H4 (cell line): ENCODE measurements at regions not wholly inside any gene's neighbourhood (a gene's known extent, or its start where the extent isn't known, plus 50 kb on each side); places are given as distances from the start of the nearest gene placed in this dataset.
"Not testable (repeated sequence)": the region's sequence is repeated elsewhere in the genome, so short reads cannot be mapped to it uniquely, and the experiment has no call there.

Experiments
- DNase-seq: peaks from one replicate; pipeline ENCODE4 v3.0.0-alpha.2; 2015; ENCODE audit warnings: low spot score

- no peak for DNase-seq
Measured at GRCh38 chr3:112765531-112765930, 81.1 kb downstream of the CD200R1L start.

GRCh38 chr3:112763258-112763657, 83.4 kb downstream of the CD200R1L start:
- no peak for DNase-seq

GRCh38 chr3:112761062-112761638, 85.5 kb downstream of the CD200R1L start:
- no peak for DNase-seq

DNA sequence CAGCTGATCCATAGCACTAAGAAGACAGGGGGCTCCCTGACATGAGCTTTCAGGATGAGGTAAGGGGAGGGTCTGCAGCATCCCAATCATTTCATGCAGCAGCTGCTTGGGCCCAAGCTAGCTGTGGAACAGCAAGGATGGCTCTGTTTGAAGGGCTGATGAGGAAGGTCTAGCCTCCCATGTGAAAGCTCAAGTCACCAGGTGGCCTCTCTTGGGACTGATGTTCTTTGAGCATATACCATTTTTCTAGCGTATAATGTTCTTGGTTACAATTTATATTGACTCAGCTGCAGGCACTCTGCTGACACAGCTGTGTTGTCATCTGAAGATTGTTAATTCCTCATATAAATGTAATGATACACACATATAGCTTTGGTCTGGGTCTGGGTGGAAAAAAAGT, 87.0 kb downstream of the CD200R1L start:
- no peak for DNase-seq

DNA sequence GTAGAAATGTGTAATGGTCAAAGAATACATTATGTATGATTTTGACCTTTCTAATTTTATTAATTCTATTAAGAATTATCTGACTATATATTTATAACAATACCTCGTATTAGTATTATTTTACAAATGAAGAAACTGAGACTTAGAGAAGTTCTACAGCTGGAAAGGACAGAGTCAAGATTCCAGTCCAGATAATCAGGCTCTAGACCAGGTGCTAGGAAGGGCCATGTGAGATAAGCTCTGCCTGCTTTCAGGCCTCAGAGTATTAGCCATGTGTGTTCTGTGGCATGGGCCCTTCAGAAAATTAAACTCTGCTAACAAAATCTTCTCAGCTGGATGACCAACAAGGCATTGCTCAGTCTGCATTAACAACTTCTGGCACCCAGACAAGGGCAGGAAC, 87.5 kb downstream of the CD200R1L start:
- DNase-seq, result no peak

DNA sequence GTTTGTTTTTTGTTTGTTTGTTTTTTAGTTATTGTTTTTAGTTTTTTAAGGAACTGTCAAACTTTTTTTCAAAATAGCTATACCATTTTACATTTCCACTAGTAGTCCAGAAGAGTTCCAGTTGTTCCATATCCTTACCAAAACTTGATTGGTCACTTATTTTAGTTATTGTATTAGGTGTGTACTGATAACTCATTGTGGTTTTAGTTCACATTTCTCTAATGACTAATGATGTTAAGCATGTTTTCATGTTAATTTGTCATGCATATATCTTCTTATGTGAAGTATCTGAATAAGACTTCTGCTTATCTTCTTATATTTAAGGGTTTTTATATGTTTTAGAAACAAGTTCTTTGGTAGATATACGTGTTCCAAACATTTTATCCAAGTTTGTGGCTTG, 89.5 kb downstream of the CD200R1L start:
- DNase-seq, result no peak

- no peak for DNase-seq
Measured at GRCh38 chr3:112755845-112756613, 90.6 kb downstream of the CD200R1L start.

DNA sequence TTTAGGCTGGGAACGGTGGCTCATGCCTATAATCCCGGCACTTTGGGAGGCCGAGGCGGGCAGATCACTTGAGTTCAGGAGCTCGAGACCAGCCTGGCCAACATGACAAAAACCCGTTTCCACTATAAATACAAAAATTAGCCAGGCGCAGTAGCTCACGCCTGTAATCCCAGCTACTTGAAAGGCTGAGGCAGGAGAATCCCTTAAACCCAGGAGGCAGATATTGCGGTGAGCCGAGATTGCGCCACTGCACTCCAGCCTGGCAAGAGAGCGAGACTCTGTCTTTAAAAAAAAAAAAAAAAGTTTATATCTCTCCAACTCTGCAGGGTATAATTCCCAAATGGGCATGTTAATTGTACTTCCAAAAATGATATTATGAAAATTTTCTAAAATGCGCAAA, 91.6 kb downstream of the CD200R1L start:
- DNase-seq, result not testable (repeated sequence)

- DNase-seq, result no peak
Measured at GRCh38 chr3:112751564-112752512, 94.8 kb downstream of the CD200R1L start.

DNA sequence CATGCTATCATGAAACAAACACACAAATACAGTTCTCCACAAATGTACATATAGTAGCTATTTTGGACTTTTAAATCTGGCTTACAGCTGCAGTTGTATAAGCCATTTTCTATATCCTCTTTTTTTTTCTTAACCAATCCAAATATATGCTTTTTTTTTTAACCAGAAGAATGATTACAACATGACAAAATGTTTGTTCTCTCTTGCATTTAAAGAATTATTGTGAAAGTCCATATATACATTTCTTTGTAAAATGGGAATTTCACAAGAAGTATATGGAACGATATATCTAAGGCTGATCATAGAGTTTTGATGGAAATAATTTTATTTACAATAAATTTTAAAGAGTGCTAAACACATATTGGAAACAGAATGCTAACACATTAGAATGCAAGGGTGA, 95.6 kb downstream of the CD200R1L start:
- no peak for DNase-seq

DNA sequence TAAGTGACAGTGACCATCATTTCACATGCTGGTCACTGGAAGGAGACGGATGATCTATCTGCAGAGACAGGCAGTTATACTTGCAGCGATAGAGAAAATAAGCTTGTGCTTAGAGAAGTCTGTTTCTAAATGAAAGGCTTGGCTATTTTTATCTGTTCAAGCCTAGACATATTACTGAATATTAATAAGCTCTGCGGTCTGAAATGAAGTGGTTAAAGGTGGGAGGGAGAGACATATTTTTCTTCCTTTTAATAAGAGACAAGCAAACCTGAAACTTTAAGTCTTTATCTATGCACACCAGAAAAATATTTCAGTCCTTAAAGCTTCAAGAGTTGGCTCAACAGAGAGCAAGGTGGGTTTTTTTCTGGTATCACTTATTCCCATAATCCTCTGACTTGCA, 99.0 kb downstream of the CD200R1L start:
- no peak for DNase-seq

DNA sequence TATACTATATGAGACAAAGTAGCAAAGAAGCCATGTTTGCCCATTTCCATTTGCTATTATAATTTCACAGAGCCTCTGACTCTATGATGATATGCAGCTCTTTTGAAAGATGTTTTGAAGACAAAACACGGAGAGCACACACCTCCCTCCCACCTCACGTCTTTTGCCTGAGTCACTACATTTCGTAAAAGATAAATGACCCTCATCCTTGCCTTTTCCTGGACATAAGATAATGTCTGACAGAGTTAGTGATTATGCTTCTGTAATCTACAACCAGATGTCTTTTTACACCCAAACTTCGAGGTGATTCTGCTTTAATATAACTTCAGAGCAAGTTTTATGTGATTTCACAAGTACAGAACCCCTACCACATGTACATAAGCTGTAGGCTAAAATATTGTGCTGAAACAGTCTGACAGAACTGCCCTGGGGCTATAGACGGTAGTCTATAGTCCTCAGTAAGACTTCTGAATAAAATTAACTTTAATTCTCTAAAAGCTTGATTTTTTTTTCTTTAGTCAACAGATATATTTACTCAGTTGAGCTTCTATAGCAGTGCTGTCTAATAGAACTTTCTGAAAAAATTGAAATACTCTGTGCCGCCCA, 99.9 kb downstream of the CD200R1L start:
- no peak for DNase-seq

DNA sequence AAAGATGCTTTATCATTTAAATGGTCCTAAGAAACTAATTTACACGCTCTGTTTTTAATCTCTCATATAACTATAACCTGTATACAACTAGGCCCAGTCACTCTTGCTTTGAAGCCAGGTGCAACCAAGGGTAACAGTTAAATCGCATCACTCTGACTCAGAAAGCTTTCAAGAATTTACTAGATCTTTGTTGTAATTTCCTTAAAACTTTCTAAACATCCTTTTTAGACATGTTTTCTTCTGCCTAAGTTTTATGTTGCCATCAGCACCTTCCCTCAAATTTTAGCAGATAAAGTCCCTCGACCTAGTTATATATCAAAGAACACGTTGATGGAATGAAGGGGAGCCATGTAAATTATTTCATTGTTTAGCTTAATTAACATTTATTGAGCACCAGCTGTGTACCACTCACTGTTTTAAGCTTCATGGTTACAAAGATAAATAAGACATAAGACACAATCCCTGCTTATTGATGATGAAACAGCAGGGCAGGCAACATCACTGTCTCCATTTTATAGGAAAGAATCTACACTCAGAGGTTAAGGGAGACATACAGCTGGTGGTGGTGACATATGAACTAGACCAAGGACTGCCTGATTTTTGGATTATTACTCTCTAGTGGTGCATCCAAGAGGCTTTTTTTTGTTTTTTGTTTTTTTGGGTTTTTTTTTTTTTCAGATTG, 101.0 kb downstream of the CD200R1L start:
- DNase-seq, result no peak

DNA sequence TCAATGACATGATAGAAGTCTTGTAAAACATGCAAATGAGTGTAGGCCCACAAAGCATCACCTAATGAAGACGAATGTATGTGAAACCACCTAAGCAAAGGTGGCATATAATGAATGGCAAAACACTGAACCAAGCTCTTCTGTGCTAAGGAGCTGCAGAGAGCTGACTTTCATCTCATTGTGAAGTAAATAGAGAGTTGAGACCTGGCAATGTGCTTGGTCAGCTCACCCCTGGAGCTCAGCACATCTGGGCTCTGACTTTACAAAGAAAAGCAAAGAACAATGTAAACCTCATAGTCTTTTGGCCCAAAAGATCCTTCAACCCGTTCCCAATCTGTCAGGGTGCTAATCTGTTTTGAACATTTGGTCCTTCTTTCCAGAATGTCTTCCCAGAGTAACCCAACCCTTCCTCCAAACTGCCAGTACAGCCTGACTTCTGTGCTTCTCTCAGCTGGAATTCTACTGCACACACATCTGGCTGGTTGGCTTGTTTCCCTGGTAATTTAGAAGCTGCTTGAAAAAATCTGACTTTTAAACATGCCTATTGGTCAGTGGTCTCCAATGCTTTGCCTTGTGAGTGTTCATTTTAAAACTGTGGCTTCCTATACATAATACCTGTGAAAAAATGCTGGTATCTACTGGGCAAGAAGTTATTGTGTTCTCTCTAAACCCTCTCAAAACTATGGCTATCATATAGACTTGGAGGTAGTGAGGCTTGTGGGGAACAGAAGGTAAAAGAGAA, 101.7 kb downstream of the CD200R1L start:
- no peak for DNase-seq

GRCh38 chr3:112744106-112744505, 102.6 kb downstream of the CD200R1L start:
- no peak for DNase-seq

DNA sequence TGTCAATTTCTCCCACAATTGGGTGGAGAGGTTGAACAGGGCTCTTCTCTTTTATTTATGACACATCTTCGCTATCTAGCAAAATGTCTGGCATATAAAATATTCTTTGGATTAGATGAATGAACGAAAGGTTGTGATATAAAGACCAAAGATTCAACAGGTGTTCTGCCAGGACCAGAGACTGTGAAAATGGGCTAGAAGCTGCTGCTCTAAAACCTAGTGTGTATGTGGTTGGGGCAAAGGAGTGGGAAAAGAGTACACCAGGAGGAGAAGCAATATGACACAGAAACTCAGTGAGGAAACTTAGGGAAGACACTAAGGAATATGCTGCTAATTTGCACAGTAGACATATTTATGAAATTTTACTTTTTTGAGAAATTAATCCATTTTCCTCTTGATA, 102.0 kb upstream of the CCDC80 start:
- no peak for DNase-seq

GRCh38 chr3:112741983-112742382, 101.0 kb upstream of the CCDC80 start:
- no peak for DNase-seq

DNA sequence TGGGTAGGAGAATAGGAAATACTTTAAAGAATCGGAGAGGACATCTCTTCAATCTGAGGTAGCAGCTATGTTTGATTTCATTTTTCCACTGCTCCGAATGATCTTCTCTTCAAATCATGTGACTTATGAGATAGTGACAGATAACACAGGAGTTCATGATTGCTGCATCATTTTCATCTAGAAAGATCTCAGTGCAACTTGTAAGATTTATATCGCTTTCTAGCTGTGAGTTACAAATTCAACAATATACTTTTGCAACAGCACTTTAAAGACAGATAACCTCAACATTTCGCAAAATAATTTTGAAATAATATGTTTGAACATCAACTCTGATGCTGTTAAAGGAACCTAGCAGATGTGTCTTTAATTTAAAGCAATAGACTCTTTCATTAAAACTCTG, 99.9 kb upstream of the CCDC80 start:
- DNase-seq, result no peak

GRCh38 chr3:112739252-112739965, 98.5 kb upstream of the CCDC80 start:
- no peak for DNase-seq

- DNase-seq, result no peak
Measured at GRCh38 chr3:112738366-112738765, 97.4 kb upstream of the CCDC80 start.
